ENCODE measurements at regions not wholly inside any gene's neighbourhood (a gene's known extent, or its start where the extent isn't known, plus 50 kb on each side); places are given as distances from the start of the nearest gene placed in this dataset.
"Not testable (repeated sequence)": the region's sequence is repeated elsewhere in the genome, so short reads cannot be mapped to it uniquely, and the experiment has no call there.

GRCh38 chr13:78129823-78130222 is 211.2 kb upstream of the EDNRB start:
- no peak overlapping the region for H3K4me3 ChIP-seq (ENCODE audit: low read depth, low read length)
- TF ChIP-seq, protein P1, sequence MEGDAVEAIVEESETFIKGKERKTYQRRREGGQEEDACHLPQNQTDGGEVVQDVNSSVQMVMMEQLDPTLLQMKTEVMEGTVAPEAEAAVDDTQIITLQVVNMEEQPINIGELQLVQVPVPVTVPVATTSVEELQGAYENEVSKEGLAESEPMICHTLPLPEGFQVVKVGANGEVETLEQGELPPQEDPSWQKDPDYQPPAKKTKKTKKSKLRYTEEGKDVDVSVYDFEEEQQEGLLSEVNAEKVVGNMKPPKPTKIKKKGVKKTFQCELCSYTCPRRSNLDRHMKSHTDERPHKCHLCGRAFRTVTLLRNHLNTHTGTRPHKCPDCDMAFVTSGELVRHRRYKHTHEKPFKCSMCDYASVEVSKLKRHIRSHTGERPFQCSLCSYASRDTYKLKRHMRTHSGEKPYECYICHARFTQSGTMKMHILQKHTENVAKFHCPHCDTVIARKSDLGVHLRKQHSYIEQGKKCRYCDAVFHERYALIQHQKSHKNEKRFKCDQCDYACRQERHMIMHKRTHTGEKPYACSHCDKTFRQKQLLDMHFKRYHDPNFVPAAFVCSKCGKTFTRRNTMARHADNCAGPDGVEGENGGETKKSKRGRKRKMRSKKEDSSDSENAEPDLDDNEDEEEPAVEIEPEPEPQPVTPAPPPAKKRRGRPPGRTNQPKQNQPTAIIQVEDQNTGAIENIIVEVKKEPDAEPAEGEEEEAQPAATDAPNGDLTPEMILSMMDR (IDR thresholded peaks at IDR 0.05; ENCODE audit: borderline replicate concordance, insufficient read depth, low read depth, low read length) = no peak

GRCh38 chr13:78129359-78129758 is 210.7 kb upstream of the EDNRB start:
- H3K4me3 ChIP-seq (ENCODE audit: low read depth, low read length) = no peak overlapping the region
- TF ChIP-seq, protein P1 (IDR thresholded peaks at IDR 0.05; ENCODE audit: borderline replicate concordance, insufficient read depth, low read depth, low read length) = no peak

- no peak overlapping the region for H3K4me3 ChIP-seq (ENCODE audit: low read depth, low read length)
- TF ChIP-seq, protein P1 (IDR thresholded peaks at IDR 0.05; ENCODE audit: borderline replicate concordance, insufficient read depth, low read depth, low read length) = peak; percentile 63; the same call in 1 of the 2 replicates
Observed at GRCh38 chr13:78121459-78122348, 203.1 kb upstream of the EDNRB start.

- TF ChIP-seq, protein P1 (IDR thresholded peaks at IDR 0.05; ENCODE audit: borderline replicate concordance, insufficient read depth, low read depth, low read length) = no peak
- no peak overlapping the region for H3K4me3 ChIP-seq (ENCODE audit: low read depth, low read length)
Observed at GRCh38 chr13:78121001-78121400, 202.4 kb upstream of the EDNRB start.

DNA sequence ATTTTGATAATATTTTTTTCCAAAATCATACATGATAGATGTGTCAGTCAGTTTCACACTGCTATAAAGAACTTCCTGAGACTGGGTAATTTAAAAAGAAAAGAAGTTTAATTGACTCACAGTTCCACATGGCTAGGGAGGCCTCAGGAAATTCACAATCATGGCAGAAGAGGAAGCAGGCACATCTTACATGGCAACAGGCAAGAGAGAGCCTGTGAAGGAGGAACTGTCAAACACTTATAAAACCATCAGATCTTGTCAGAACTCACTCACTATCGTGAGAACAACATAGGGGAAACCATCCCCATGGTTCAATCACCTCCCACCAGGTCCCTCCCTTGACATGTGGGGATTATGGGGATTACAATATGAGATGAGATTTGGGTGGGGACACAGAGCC is 201.5 kb upstream of the EDNRB start:
- H3K4me3 ChIP-seq (ENCODE audit: low read depth, low read length) = not testable (repeated sequence)

DNA sequence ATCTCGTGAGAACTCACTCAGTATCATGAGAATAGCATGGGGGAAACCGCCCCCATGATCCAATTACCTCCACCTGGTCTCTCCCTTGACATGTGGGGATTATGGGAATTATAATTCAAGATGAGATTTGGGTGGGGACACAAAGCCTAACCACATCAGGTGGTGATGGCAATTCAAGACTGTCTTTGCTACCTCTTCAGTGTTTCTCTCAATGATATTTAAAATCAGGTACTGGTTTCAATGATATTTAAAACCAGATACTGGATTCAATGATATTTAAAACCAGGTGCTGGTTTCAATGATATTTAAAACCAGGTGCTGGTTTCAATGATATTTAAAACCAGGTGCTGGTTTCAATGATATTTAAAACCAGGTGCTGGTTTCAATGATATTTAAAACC is 198.4 kb upstream of the EDNRB start:
- H3K4me3 ChIP-seq (ENCODE audit: low read depth, low read length) = not testable (repeated sequence)

DNA sequence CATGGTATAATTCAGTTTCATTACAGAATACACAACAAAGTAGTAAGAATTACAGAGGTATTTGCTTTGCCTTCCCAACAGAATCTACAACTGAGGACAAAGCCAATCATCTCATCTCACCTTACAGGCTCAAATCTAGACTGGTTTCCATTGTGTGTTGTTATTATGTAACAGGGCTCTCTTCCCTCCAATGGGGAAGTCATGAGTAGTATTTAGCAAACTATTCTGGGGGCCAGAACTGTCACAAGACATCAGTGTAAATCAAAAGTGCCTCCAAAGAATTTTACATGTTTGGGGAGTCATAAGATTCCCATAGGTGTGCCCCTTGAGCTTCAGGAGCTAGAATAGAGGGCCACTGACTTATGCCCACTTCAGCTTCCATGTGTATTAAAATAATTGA is 187.0 kb upstream of the EDNRB start:
- TF ChIP-seq, protein P1 (IDR thresholded peaks at IDR 0.05; ENCODE audit: borderline replicate concordance, insufficient read depth, low read depth, low read length) = no peak
- H3K4me3 ChIP-seq (ENCODE audit: low read depth, low read length) = no peak overlapping the region

GRCh38 chr13:78103936-78104335 is 185.3 kb upstream of the EDNRB start:
- TF ChIP-seq, protein P1 (IDR thresholded peaks at IDR 0.05; ENCODE audit: borderline replicate concordance, insufficient read depth, low read depth, low read length) = no peak
- no peak overlapping the region for H3K4me3 ChIP-seq (ENCODE audit: low read depth, low read length)
